GM21515 (cell line): ENCODE measurements at regions not wholly inside any gene's neighbourhood (a gene's known extent, or its start where the extent isn't known, plus 50 kb on each side); places are given as distances from the start of the nearest gene placed in this dataset.

Experiments
- ATAC-seq: cut with Tn5 transposase; IDR thresholded peaks from one replicate; pipeline ENCODE4 v1.9.1; 2021; ENCODE audit not compliant: unreplicated experiment

DNA sequence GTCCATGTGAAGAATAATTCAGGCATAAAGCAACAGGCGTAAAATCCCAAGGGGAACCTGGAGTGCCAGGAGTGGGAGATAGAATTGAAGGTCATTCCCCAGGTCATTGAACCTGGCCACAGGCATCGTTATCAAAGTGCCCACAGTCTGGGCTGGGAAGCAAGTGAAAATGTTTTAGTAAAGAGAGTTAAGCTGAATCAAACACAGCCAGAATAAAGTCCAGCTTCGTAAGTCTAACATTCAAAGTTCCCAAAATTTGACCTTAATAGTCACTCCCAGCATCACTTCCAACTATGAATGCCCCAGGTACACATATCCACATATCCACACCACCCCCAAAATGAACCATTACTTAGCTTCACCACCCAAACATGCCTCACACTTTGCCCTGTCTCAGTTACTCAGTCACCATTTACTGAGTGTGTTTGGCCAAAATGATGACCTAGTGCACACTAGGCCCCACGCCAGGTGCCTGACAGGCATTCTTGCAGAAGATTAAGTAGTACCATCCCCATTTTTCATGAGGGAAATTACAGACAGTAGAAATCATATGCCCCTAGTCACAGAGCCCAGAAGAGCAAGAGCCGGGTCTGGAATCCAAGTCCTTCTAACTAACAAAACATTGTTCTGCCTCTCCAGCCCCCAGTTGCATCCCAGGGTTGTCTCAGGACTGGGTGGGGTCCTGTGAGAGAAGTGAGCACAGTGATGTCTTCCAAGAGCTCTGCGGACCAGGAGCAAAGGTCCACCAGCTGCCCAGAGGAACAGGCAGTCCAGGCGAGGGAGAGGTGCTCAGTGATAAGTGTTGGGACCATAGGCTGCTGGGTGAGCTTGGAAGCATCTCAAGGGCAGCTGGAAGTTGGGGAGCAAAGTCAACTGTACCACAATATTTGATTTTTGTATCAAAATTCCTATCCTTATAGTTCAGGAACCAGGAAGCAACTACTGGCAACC lies 65.2 kb upstream of the MYCN start:
- ATAC-seq, result no peak

DNA sequence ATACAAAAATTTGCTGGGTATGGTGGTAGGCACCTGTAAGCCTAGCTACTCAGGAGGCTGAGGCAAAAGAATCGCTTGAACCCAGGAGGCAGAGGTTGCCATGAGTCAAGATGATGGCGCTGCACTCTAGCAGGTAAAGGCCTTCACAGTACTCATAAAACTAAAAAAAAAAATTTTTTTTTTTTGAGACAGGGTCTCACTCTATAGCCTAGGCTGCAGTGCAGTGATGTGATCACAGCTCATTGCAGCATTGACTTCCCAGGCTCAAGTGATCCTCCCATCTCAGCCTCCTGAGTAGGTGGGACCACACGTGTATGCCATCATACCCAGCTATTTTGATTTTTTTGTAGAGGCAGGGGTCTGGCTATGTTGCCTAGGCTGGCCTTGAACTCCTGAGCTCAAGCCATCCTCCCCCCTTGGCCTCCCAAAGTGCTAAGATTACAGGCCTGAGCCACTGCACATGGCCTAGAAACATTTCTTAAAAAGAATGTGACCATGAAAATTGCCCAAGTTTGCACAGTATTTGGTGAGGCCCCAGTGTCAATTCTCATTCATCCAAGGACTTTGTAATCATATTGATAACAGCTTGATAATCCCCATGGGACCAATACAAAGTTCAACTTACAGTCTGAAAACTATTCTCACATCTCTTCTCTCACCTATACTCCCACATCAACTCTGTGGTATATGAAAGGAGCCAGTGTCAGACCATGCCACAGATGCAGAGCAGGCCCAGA lies 64.2 kb upstream of the MYCN start:
- ATAC-seq, result no peak

DNA sequence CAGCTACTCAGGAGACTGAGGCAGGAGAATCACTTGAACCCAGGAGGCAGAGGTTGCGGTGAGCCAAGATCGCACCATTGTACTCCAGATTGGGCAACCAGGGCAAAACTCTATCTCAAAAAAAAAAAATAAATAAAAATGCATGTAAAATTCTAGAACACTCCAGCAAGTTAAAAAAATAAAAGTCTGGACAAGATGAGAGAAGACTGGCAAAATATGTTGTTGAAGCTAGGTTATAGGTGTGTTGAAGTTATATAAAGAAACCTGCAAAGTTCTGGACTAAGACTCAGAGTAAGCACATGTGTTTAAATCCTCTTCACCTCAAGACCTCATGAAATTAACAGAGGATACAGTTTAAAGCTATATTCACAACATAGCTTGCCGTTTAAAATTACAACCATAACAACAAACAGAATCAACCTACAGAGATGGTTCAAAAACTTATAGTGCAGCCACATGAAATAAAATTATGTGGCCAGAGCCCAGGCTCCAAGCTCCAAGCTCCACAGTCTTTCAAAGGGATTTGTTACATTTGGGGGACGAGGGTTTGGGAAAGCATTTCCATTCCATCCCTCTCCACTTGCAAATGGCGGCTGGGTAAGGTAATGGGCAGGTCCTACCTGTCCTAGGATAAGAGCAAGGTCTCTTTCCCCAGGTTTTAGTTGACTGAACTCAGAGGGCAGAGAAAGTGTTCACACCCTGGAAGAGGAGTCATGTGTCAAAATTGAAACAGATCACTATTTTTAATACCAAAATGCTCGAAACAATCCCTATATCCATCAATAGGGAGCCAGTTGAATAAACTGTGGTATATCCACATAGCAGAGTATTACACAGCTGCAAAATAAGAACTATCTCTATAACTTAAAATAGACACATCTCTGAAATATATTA lies 59.9 kb upstream of the MYCN start:
- ATAC-seq, result no peak

GRCh38 chr2:15881120-15881433 lies 59.3 kb upstream of the MYCN start:
- ATAC-seq, result no peak

DNA sequence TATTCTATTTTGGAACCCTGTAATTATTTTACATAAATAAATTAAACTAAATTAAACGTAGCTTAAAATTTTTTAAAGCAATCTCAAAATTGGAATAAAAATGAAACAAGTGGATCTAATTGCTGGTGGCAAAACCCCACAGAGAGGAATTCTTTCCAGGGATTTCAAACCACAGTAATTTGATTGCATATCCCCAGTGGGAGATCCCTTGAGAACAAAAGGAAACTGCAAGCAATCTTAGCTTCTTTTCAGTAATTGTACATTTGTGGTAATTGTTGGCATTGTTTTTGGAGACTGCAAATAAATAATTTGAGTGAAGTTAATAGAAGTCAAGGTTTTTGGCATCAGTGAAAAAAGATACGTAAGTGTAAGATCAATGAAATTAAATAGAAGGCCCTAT lies 58.7 kb upstream of the MYCN start:
- no peak for ATAC-seq

DNA sequence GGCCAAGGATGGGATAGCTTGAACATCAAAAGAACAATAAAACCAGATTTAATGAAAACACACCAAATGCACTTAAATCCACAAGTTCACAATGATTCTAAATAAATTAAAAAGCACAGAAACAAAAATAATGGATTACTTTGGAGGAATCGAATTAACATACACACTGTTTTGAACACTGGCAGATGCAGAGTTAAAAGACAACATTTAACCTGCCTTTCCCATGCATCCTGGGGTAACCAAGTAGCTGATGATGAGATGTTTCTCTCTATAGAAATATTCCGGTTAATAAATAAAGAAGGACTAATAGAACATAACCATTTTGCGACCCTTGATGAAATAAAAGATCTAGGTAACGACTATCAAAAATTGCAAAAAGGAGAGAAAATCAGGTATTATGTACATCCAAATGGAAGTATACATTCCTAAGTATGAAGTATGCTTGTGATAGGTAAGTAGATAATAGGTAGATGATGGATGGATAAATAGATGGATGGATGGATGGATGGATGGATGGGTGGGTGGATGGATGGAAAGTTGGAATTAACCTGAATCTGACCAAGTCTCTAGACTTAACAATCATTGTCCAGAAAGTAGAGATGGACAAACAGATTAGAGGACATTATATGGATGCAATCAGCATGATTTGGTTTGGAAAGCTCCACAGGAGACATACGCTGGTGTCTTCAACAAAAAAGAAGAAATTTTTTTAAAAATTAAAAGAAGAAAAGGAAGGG lies 57.4 kb upstream of the MYCN start:
- ATAC-seq, result no peak

DNA sequence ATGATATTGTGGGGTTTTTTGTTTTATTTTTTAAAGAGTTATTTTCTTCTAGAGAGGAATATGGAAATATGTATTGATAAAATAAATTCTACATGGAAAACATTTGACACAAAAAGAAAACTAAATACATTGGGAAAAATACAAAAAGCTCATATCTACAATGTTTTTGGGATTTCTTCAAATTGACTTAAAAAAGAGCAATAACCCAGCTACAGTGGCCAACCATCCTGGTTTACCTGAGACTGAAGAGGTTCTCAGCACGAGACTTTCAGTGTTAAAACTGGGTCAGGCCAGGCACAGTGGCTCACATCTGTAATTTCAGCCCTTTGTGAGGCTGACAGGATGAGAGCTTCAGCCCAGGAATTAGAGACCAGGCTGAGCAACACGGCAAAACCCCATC lies 56.7 kb upstream of the MYCN start:
- no peak for ATAC-seq

DNA sequence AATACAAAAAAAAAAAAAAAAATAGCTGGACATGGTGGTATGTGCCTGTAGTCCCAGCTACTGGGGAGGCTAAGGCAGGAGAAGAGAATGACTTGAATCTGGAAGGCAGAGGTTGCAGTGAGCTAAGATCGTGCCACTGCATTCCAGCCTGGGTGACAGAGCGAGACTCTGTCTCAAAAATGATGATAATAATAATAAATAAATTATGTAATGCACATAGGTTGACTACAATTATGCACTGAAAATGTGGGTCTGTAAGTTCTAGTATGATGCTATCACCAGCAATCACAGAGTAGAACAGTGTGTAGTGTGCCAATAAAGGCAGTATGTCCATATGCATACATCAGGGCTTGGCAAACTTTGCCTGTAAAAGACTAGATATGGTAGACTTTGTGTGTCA lies 55.6 kb upstream of the MYCN start:
- no peak for ATAC-seq

DNA sequence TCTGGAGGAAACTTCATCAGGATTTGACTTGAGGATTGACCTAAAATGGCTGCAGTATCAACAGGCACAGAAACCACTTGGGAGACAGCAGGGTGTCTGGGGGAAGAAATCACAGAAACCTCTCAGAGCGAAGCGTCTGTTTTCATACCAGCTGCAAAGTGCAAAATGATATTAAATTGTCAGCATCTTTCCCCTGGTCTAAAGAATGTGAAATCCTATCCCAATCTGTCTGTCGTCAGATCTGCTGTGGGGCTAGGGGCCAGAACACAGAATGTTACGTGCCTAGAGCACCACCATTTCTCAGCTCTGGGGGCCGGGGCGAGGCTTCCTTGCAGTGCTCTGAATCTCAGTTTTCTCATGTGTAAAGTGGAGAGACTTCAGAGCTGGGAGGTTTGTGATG lies 54.1 kb upstream of the MYCN start:
- ATAC-seq, result no peak

DNA sequence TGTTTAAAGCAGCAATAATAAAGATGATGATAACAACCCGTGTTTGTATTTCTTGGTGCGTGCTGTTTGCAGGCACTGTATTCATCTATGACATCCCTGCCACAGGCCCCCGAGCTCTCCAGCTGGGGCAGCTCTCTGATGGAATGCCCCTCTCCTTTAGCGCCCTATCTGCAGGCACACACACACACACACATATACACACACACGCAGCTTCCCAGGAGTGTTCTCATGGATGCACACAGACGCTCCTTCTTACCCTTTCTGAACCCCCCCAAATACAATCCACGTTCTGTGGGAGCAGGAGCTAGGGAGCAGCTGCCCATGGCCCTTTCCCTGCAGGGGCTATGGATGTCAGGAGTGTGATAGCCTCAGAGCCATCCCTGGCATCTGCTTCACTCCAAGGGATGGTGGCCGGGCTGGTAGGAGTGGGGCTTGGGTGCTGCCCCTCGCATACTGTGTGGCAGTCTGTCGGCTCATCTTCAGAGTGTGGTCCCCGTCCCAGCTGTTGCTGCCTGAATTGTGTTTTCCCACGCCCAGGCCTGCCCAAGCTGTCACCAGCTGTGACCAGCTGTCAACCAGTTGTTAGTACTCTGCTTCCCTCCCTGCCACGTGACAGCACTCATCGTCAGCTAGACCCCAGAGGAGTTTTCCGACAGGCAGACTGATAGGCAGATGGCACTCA lies 50.8 kb upstream of the MYCN start:
- no peak for ATAC-seq

- ATAC-seq, result no peak
Observed at GRCh38 chr2:15890124-15890754, 50.1 kb upstream of the MYCN start.
